HG03521 (cell line): ENCODE measurements at regions not wholly inside any gene's neighbourhood (a gene's known extent, or its start where the extent isn't known, plus 50 kb on each side); places are given as distances from the start of the nearest gene placed in this dataset.

ENCODE experiments used
- ATAC-seq: cut with Tn5 transposase; IDR thresholded peaks from one replicate; pipeline ENCODE4 v1.9.1; 2021; ENCODE audit warnings: mild to moderate bottlenecking, moderate library complexity; ENCODE audit not compliant: unreplicated experiment

DNA sequence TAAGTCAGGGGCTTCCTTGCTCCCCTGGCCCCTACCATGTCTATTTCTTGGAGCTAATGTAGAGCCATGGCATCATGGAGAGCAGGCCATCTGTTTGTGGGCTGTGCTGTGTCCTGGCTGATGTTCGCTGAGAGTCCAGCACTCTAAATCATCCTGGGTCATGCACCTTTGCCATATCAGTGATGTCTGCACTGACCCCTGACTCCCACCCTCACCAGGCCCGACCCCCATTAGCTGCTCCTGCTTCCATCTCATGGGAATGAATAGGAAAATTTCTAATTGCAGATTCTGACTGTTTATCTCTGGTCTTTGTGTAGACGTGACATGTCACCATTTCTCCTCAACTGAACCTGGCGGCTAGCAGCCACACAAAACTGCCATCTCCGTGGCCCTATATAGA is 236.9 kb downstream of the NSG2 start:
- no peak for ATAC-seq

DNA sequence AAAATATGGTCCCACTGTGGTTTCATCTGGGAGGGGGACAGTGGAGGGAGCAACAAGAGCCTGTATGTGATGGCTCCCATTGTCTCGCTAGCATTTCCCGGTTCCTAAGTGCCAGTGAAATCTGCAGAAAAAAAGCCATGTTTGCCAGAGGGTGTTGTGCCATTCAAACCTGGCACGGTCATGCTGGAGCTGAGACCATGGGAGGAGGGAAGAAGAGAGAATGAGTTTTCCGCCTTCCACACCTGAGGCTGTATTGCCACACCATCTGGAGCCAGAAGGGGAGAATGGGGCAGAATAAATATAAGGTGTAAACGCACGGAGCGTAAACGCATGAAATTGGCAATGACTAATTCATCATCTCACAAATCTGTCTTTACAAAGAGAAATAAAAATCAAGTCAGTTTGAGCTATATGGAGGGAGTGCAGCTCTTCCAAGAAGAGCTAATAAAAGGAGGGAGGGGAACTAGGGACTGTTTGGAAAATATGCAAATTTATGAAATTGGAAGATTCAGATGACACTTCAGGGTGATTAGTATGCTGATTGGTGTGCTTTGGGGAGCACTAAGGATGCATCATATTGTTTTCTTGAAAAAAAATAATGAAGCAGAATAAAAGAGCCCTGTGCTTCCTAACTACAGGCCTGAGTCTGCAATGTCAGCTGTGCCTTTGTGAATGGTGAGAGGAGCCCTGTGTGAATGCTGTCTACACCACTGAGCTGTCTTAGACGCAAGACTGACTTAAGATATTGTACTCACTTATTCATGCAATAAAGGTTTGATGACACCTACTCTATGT is 237.9 kb downstream of the NSG2 start:
- no peak for ATAC-seq

DNA sequence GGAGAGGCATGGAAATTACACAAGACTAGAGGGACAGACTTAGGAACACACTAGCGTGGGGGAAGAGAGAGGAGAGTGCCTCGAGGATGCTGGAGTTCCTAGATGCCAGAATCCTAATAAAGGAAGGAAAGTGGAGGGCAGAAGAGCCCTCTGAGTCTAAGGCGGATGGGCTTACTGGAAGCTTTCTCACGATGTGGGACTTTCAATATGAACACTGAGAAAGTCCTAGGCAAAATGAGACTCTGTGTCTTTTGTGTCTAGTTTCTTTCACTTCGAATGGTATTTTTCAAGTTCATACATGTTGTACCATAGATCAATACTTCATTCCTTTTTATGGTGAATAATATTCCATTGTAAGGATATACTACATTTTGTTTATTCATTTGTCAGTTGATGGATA is 239.4 kb downstream of the NSG2 start:
- ATAC-seq, result no peak

- no peak for ATAC-seq
Observed at GRCh38 chr5:174287761-174288160, 242.3 kb downstream of the NSG2 start.

DNA sequence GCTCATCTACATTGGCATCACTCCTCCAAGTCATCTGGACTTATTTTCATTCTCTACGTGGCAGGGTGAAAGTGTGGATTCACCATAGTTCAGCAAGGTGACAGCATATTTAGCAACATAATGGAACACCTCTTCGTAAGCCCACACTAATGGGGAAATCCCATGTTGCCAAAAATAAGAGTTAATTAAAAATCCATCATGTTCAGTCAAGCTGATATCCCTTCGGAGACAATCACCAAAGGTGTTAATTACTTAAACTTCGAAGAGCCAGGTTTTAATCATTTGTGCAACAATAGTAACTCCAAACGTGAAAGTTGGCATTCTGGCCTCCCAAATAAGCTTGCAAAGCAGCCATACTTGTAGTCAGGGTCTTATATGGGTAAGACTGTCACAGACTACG is 242.9 kb downstream of the NSG2 start:
- no peak for ATAC-seq

DNA sequence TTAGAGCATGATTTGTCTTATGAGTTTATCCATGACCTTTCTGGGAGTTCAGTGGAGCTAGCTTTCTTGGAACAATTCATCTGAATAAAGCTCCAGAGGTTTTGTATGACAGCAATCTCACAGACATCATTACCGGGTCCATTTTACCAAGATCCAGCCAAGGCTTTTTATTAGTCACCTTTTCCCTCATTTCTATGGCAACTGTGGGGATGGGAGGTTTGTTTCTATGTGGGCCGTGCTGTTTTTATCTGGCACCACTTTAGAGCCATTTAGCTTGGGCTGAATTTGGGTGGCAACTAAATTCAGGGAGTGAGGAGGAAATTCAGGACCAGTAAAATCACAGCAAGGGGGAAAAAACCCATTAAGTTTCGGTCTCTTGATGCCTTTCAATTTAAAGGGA is 245.7 kb downstream of the NSG2 start:
- ATAC-seq, result no peak

GRCh38 chr5:174292348-174292747 is 246.8 kb downstream of the NSG2 start:
- no peak for ATAC-seq

GRCh38 chr5:174293006-174293405 is 247.5 kb downstream of the NSG2 start:
- no peak for ATAC-seq

GRCh38 chr5:174293481-174293880 is 248.0 kb downstream of the NSG2 start:
- no peak for ATAC-seq

- ATAC-seq, result no peak
Observed at GRCh38 chr5:174294891-174295620, 249.6 kb downstream of the NSG2 start.

DNA sequence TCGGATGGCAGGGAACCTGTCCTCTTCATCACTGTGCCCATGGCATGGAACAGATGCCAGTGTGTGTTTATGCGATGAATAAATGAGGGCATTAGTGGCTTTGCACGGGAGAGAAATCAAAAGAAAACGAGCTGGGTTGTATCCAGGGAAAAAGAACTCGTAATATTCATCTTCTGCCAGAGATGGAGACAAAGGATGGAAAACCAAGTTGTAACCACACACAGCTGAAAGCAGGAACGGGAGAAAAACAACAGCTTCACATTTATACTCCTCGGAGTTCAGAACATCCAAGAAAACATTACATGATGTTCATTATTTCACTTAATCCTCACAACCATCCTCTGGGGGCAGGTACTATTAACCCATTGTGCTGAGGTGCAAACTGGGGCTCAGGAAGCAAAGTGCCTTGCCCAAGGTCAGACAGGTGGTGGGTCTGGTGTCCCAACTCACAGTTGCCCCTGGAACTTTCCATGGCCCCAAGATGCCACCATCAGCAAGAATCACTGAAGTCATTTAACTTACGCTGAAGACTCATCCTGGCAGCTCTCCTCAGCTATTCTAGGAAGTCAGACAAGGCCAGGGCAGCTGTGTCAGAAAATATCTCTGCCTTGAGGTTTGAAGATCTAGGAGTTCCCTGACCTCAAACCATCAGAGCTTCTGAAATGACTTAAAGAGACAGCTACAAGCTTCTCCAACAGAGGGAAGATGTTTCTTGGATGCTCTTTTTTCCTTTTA is 250.4 kb downstream of the NSG2 start:
- ATAC-seq, result no peak

DNA sequence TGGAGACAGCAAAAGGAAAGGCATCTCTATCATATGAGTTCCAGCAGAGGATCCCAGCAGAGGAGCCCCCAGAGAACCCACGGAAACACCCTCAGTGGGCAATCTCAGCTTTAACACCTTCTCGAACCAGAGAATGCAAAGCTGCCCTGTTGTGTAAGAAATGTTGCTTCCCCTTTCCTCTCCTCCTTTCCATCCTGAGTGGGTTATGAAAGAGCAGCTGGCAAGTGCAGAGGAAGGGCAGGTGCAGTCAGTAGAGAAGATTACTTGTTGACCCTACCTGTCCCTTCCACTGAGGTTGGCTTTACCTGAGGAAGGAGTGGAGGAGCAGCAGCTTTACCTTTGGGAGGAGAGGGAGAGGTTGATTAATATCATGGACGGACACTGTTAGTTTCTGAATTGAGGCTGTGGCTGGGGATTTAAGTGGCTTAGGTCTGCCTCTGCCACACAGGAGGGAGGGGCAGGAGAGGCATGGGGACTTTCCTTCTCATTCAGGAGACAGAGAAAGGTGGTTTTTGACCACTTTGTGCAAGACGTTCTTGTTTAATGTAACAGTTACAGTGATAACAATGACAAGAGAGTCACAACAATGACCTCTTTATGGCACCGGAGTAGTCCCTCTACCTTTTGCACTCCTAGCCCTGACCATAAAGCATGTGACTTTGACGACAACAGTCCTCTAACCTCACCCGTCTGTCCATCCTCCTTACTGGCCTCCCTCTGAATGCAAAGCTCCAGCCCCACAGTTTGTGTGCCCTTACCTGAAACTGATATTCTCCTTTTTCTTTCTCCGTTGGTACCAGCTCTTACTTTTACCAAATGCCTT is 254.8 kb downstream of the NSG2 start:
- no peak for ATAC-seq

- no peak for ATAC-seq
Observed at GRCh38 chr5:174300941-174301761, 255.6 kb downstream of the NSG2 start.

- ATAC-seq, result no peak
Observed at GRCh38 chr5:174301848-174302625, 256.5 kb downstream of the NSG2 start.

DNA sequence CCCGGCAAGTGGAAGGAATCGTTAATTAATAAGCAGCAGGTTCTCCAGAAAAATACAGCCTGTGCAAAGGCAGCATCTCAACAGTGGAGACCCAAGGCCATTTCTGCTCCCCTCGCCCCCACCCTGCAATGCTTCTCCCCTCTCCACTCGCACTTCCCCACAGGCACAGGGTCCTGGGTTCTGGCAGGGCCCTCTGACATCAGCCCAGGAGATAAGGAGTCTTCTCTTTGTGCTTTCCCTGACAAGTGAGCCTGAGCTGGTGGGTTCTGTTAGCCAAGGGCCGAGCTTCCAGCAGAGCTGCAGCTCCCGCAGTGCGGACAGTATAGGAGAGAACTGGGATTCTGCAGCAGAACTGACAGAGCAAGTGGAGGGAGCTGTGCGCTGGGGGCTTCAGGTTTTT is 257.5 kb downstream of the NSG2 start:
- no peak for ATAC-seq

DNA sequence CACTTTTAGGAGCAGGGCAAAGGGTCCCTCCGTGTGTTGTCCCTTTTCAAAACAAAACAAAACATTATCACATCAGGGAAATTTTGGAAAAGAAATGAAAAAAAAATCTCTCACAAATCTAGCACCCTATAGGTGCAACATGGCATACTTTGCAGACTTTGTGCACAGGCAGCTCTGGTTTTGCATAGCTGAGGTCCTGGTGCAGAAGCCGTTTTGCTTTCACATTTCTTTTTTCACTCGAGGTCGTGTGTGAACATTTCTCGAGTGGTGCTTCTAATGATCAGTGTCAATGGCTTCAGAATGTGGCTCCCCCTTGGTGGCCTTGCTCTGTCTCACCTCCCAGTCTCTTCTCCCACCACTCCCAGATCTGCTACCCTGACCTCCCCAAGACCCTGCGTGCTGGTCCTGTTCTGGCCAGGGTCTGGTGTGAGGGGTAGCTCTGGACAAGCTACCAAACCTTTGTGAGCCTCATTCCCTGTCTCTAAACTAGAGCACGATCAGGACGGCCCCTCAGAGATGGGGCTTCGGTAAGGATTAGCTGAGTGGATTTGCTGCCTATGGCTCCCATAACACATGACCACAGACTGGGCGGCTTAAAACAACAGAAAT is 258.0 kb downstream of the NSG2 start:
- ATAC-seq, result no peak

DNA sequence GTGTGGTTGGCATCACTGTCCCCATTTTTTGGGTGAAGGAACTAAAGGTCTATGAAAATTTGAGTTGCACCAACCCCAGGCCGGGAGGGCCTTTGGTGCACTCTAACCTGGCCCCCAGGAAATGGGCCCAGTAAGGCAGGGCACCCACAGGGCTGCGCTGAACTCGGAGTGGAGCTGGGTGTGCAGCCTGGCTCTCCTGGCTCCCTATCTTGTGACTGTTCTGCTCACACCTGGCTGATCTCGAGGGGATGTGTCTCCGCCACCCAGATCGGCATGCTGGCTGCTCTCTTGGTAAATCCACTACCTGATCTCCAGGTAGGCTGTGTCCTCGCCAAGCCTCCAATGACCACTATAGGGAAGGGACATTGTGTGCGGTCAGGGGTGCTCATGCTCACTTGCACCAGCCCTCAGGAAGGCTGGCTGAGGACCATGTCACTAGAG is 259.8 kb downstream of the NSG2 start:
- ATAC-seq, result no peak

DNA sequence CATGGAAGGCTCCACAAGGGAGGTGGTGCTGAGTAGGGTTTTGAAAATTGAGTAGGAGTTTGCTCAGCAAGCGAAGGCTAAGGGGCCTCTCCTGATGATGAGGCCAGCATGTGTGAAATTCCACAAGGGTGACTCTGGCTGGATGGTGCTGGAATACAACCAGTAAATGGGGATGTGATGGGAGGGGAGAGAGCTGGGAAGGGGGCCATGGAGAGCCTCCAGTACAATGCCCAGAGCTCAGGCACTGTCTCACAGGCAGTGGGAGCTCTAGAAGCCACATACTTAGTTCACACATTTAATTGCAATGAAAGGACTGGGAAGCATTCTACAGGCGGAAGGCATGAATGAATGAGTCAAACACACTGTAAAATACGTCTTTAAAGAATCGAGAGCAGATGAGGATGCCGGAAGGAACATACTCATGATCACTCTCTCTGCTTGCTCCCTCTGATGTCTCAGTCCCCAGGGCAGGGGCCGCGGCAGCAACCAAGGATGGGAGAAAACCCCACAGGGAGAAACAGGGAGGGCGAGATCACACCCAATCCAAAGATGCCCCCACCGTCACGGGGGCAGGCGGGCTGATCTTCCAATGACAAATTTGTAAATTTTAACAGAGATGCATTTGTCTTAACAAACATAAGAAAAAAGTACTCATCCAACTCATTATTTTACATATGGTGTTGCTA is 261.0 kb downstream of the NSG2 start:
- no peak for ATAC-seq
